DMS79 (cell line): ENCODE measurements at regions not wholly inside any gene's neighbourhood (a gene's known extent, or its start where the extent isn't known, plus 50 kb on each side); places are given as distances from the start of the nearest gene placed in this dataset.
"Not testable (repeated sequence)": the region's sequence is repeated elsewhere in the genome, so short reads cannot be mapped to it uniquely, and the experiment has no call there.

ENCODE experiments used
- DNase-seq: peaks from one replicate; lab custom pipeline; 2025; lab: John Stamatoyannopoulos, UW

- DNase-seq, result no peak
Observed at GRCh38 chr10:36765782-36766414, 359.5 kb upstream of the ANKRD30A start.

GRCh38 chr10:36764823-36765222, 360.6 kb upstream of the ANKRD30A start:
- DNase-seq, result no peak

GRCh38 chr10:36761121-36761520, 364.3 kb upstream of the ANKRD30A start:
- DNase-seq, result no peak

GRCh38 chr10:36759141-36759805, 366.1 kb upstream of the ANKRD30A start:
- DNase-seq, result no peak

- DNase-seq, result no peak
Observed at GRCh38 chr10:36748128-36748871, 377.1 kb upstream of the ANKRD30A start.

GRCh38 chr10:36739884-36740445, 385.4 kb upstream of the ANKRD30A start:
- DNase-seq, result no peak

- no peak for DNase-seq
Observed at GRCh38 chr10:36738738-36739431, 386.5 kb upstream of the ANKRD30A start.

GRCh38 chr10:36736311-36736710, 389.1 kb upstream of the ANKRD30A start:
- no peak for DNase-seq

GRCh38 chr10:36734590-36734989, 390.8 kb upstream of the ANKRD30A start:
- DNase-seq, result not testable (repeated sequence)

- DNase-seq, result no peak
Observed at GRCh38 chr10:36730316-36730715, 395.1 kb upstream of the ANKRD30A start.

- no peak for DNase-seq
Observed at GRCh38 chr10:36728626-36729025, 396.8 kb upstream of the ANKRD30A start.

GRCh38 chr10:36725581-36726520, 399.5 kb upstream of the ANKRD30A start:
- DNase-seq, result no peak

GRCh38 chr10:36722777-36723176, 402.6 kb upstream of the ANKRD30A start:
- no peak for DNase-seq

- DNase-seq, result no peak
Observed at GRCh38 chr10:36721871-36722270, 403.5 kb upstream of the ANKRD30A start.

- no peak for DNase-seq
Observed at GRCh38 chr10:36720895-36721294, 404.5 kb upstream of the ANKRD30A start.

GRCh38 chr10:36717118-36717517, 408.3 kb upstream of the ANKRD30A start:
- DNase-seq, result no peak

GRCh38 chr10:36716291-36716690, 409.1 kb upstream of the ANKRD30A start:
- DNase-seq, result no peak

GRCh38 chr10:36712695-36713094, 412.7 kb upstream of the ANKRD30A start:
- no peak for DNase-seq

GRCh38 chr10:36711361-36711760, 414.0 kb upstream of the ANKRD30A start:
- DNase-seq, result no peak

GRCh38 chr10:36704124-36704523, 421.3 kb upstream of the ANKRD30A start:
- DNase-seq, result no peak

- no peak for DNase-seq
Observed at GRCh38 chr10:36703179-36703578, 422.2 kb upstream of the ANKRD30A start.
